T-helper 17 cell (primary cell): ENCODE measurements at regions not wholly inside any gene's neighbourhood (a gene's known extent, or its start where the extent isn't known, plus 50 kb on each side); places are given as distances from the start of the nearest gene placed in this dataset.
A peak's percentile ranks its signal among the peaks of the same experiment; 100 is the strongest.
"Not testable (repeated sequence)": the region's sequence is repeated elsewhere in the genome, so short reads cannot be mapped to it uniquely, and the experiment has no call there.

Experiments used
- ATAC-seq: fragments of 150-1000 bp; cut with Tn5 transposase; 2 replicates; pipeline ENCODE4 v1.10.0; 2021; ENCODE audit warnings: mild to moderate bottlenecking, moderate library complexity
- DNase-seq, 3 donors: peaks; one replicate each; pipeline versions ENCODE4 v3.0.0 to v3.0.0-alpha.2; 2020 to 2021
- H3K9me3 ChIP-seq: one replicate; pipeline ENCODE4 v1.7.0; 2013; ENCODE audit warnings: low read length, mild to moderate bottlenecking; ENCODE audit not compliant: control insufficient read depth, poor library complexity, severe bottlenecking
- H3K27ac Mint-ChIP-seq: one replicate; pipeline ENCODE4 v1.8.0; 2022; ENCODE audit warnings: mild to moderate bottlenecking, moderate library complexity, mixed read lengths
- H3K27me3 Mint-ChIP-seq: one replicate; pipeline ENCODE4 v1.8.0; 2022; ENCODE audit warnings: mixed read lengths
- H3K36me3 Mint-ChIP-seq: one replicate; pipeline ENCODE4 v1.8.0; 2022; ENCODE audit warnings: low read depth, mixed read lengths
- H3K4me1 Mint-ChIP-seq: one replicate; pipeline ENCODE4 v1.8.0; 2022; ENCODE audit warnings: mild to moderate bottlenecking, mixed read lengths
- H3K4me3 Mint-ChIP-seq: one replicate; pipeline ENCODE4 v1.8.0; 2022; ENCODE audit warnings: mild to moderate bottlenecking, moderate library complexity, mixed read lengths

DNA sequence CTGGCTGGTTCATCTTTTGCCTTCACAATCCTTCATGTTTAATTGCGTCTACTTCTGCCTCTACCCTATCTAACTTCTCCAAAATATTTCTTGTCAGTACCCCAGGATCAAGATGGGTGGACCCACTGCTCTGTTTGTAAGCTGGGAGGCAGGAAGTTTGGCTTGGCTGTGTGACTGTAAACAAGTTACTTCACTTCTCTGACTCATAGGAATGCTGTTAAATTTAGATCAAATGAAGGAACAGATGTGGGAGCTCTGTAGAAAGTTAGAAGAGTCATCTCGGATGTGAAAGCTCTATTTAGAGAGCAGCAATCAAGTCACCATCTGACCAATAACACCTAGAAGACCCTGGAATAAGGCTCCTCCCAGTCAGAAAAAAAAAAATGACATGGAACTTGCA is 55.2 kb upstream of the MRTFB start:
- no peaks in the 10 kb centered on the region for H3K36me3 Mint-ChIP-seq
- DNase-seq = no peak

DNA sequence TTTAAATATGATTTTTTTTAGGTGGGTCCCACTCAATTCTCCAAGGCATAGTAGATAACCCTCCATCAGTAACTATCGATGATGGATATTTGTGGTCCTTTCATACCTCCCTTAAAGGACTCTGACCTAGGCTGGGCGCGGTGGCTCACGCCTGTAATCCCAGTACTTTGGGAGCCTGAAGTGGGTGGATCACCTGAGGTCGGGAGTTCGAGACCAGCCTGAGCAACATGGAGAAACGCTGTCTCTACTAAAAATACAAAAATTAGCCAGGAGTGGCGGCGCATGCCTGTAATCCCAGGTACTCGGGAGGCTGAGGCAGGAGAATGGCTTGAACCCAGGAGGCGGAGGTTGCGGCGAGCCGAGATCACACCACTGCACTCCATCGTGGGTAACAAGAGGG is 54.8 kb upstream of the MRTFB start:
- H3K9me3 ChIP-seq, ATAC-seq, H3K4me1 Mint-ChIP-seq, H3K36me3 Mint-ChIP-seq, H3K4me3 Mint-ChIP-seq, H3K27me3 Mint-ChIP-seq, H3K27ac Mint-ChIP-seq, DNase-seq: not testable (repeated sequence)

More for the DNA sequence above, 55.2 kb upstream of the MRTFB start:
- no peak overlapping the region for H3K27ac Mint-ChIP-seq
- H3K9me3 ChIP-seq = no peaks in the 10 kb centered on the region
- peaks cover 2% of the 10 kb centered on the region for H3K4me1 Mint-ChIP-seq
- no peak overlapping the region for H3K4me3 Mint-ChIP-seq
- H3K27me3 Mint-ChIP-seq = peaks cover 13% of the 10 kb centered on the region
- no peak for ATAC-seq

DNA sequence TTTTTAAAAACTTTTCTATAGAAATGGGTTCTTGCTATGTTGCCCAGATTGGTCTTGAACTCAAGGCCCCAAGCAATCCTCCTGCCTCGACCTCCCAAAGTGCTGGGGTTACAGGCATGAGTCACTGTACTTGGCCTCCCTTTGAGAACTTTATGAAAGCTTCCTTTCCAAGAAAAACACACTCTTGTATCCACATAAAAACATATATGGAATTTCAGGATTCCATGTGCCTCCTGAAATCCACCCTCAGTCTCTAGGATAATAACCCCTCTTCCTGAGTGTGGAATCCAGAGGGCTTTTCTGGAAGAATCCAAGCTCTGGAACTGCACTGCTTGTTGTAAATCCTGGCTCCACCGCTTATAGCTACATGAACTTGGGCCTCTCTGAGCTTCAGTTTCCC is 53.2 kb upstream of the MRTFB start:
- DNase-seq = no peak
- Mint-ChIP-seq H3K36me3 (no peaks in the 10 kb centered on the region), H3K4me1 (no peaks in the 10 kb centered on the region), H3K27ac (no peak overlapping the region), H3K4me3 (no peak overlapping the region), H3K27me3 (peaks cover 4% of the 10 kb centered on the region)
- no peaks in the 10 kb centered on the region for H3K9me3 ChIP-seq
- ATAC-seq = no peak

DNA sequence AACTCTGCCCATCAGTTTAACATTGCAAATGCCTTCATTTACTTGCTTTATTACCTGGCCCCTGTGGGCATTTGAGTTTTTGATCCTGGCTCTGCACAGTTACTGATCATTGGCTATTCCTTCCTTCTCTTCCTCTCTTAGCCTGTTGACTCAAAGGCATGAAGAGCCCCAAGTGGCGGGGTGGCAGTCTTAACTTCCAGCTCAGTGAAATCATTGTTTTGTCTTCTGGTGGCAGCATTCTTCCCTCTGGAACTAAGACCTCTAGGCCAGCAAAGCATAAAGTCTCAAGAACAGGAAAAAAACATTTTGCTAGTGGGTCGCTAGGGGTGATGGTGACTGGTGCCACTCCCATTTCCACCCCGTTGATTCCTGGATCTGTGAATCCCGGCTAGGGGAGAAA is 52.3 kb upstream of the MRTFB start:
- H3K4me1 Mint-ChIP-seq = no peaks in the 10 kb centered on the region
- H3K9me3 ChIP-seq = no peaks in the 10 kb centered on the region
- ATAC-seq = no peak

DNA sequence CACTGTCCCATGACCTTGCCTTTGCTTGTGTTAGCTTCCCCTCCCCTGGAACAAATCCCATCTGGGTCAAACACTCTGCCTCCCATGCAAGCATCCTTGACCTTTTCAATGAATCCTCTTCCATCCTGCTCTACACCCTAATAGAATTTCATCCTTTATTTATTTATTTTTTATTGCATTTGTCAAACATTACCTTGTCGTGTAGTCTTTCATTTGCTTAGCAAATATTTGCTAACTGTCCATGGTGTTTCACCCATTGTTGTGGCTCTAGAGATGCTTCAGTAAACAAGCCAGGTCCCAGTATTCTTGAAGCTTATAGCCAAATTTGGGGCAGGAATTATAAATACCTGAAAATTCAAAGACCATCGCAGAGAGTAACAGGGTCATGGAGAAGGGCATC is 51.0 kb upstream of the MRTFB start:
- no peak overlapping the region for H3K4me3 Mint-ChIP-seq
- H3K36me3 Mint-ChIP-seq = no peaks in the 10 kb centered on the region
- DNase-seq = no peak
- no peaks in the 10 kb centered on the region for H3K9me3 ChIP-seq
- no peaks in the 10 kb centered on the region for H3K4me1 Mint-ChIP-seq
- H3K27me3 Mint-ChIP-seq = peaks cover 3% of the 10 kb centered on the region
- no peak for ATAC-seq
- H3K27ac Mint-ChIP-seq = no peak overlapping the region

More for the DNA sequence above, 52.3 kb upstream of the MRTFB start:
- Mint-ChIP-seq H3K27ac (no peak overlapping the region), H3K27me3 (no peaks in the 10 kb centered on the region), H3K4me3 (peak overlapping the region; percentile 22), H3K36me3 (no peaks in the 10 kb centered on the region)
- DNase-seq = no peak
